ENCODE measurements at regions not wholly inside any gene's neighbourhood (a gene's known extent, or its start where the extent isn't known, plus 50 kb on each side); places are given as distances from the start of the nearest gene placed in this dataset.

- no peak for DNase-seq (ENCODE audit: low read depth)
- Histone ChIP-seq H3K4me1 (ENCODE audit: control insufficient read depth, insufficient read depth, low read length) (no peaks in the 10 kb centered on the region), H3K36me3 (ENCODE audit: control insufficient read depth, insufficient read depth, low read length, severe bottlenecking) (no peaks in the 10 kb centered on the region), H3K27me3 (replicated peaks; ENCODE audit: control insufficient read depth, insufficient read depth, low read length) (peaks cover 24% of the 10 kb centered on the region), H3K9me3 (ENCODE audit: control insufficient read depth, low read length) (no peaks in the 10 kb centered on the region), H3K4me3 (ENCODE audit: low read length) (no peak overlapping the region), H3K9ac (ENCODE audit: low read length) (no peak overlapping the region)
These were observed 103.7 kb upstream of the ZPBP start for GRCh38 chr7:50196719-50197118.

- no peaks in the 10 kb centered on the region for H3K36me3 ChIP-seq (ENCODE audit: control insufficient read depth, insufficient read depth, low read length, severe bottlenecking)
- no peak overlapping the region for H3K9ac ChIP-seq (ENCODE audit: low read length)
- H3K4me1 ChIP-seq (ENCODE audit: control insufficient read depth, insufficient read depth, low read length) = no peaks in the 10 kb centered on the region
- no peak overlapping the region for H3K4me3 ChIP-seq (ENCODE audit: low read length)
- peaks cover 10% of the 10 kb centered on the region for H3K27me3 ChIP-seq (replicated peaks; ENCODE audit: control insufficient read depth, insufficient read depth, low read length)
- peaks cover 12% of the 10 kb centered on the region for H3K9me3 ChIP-seq (ENCODE audit: control insufficient read depth, low read length)
- no peak for DNase-seq (ENCODE audit: low read depth)
These were observed 97.7 kb upstream of the ZPBP start for GRCh38 chr7:50190776-50191175.

- H3K9ac ChIP-seq (ENCODE audit: low read length) = no peak overlapping the region
- peaks cover 7% of the 10 kb centered on the region for H3K27me3 ChIP-seq (replicated peaks; ENCODE audit: control insufficient read depth, insufficient read depth, low read length)
- no peak overlapping the region for H3K4me3 ChIP-seq (ENCODE audit: low read length)
- no peak for DNase-seq (ENCODE audit: low read depth)
- H3K4me1 ChIP-seq (ENCODE audit: control insufficient read depth, insufficient read depth, low read length) = no peaks in the 10 kb centered on the region
- no peaks in the 10 kb centered on the region for H3K36me3 ChIP-seq (ENCODE audit: control insufficient read depth, insufficient read depth, low read length, severe bottlenecking)
- H3K9me3 ChIP-seq (ENCODE audit: control insufficient read depth, low read length) = peaks cover 12% of the 10 kb centered on the region
These were observed 96.3 kb upstream of the ZPBP start for GRCh38 chr7:50189371-50189770.

- Histone ChIP-seq H3K4me3 (ENCODE audit: low read length) (no peak overlapping the region), H3K36me3 (ENCODE audit: control insufficient read depth, insufficient read depth, low read length, severe bottlenecking) (no peaks in the 10 kb centered on the region), H3K9ac (ENCODE audit: low read length) (no peak overlapping the region), H3K27me3 (replicated peaks; ENCODE audit: control insufficient read depth, insufficient read depth, low read length) (peaks cover 7% of the 10 kb centered on the region), H3K9me3 (ENCODE audit: control insufficient read depth, low read length) (peaks cover 12% of the 10 kb centered on the region), H3K4me1 (ENCODE audit: control insufficient read depth, insufficient read depth, low read length) (no peaks in the 10 kb centered on the region)
- no peak for DNase-seq (ENCODE audit: low read depth)
These were observed 93.1 kb upstream of the ZPBP start for GRCh38 chr7:50185951-50186682.

GRCh38 chr7:50185208-50185607 is 92.2 kb upstream of the ZPBP start:
- Histone ChIP-seq H3K9me3 (ENCODE audit: control insufficient read depth, low read length) (peaks cover 12% of the 10 kb centered on the region), H3K9ac (ENCODE audit: low read length) (no peak overlapping the region), H3K4me3 (ENCODE audit: low read length) (no peak overlapping the region), H3K4me1 (ENCODE audit: control insufficient read depth, insufficient read depth, low read length) (no peaks in the 10 kb centered on the region), H3K27me3 (replicated peaks; ENCODE audit: control insufficient read depth, insufficient read depth, low read length) (peaks cover 3% of the 10 kb centered on the region), H3K36me3 (ENCODE audit: control insufficient read depth, insufficient read depth, low read length, severe bottlenecking) (no peaks in the 10 kb centered on the region)
- DNase-seq (ENCODE audit: low read depth) = no peak

GRCh38 chr7:50184271-50184990 is 91.4 kb upstream of the ZPBP start:
- Histone ChIP-seq H3K9me3 (ENCODE audit: control insufficient read depth, low read length) (peaks cover 12% of the 10 kb centered on the region), H3K36me3 (ENCODE audit: control insufficient read depth, insufficient read depth, low read length, severe bottlenecking) (no peaks in the 10 kb centered on the region), H3K4me1 (ENCODE audit: control insufficient read depth, insufficient read depth, low read length) (no peaks in the 10 kb centered on the region), H3K9ac (ENCODE audit: low read length) (no peak overlapping the region), H3K27me3 (replicated peaks; ENCODE audit: control insufficient read depth, insufficient read depth, low read length) (peaks cover 6% of the 10 kb centered on the region), H3K4me3 (ENCODE audit: low read length) (no peak overlapping the region)
- no peak for DNase-seq (ENCODE audit: low read depth)

- H3K4me1 ChIP-seq (ENCODE audit: control insufficient read depth, insufficient read depth, low read length) = no peaks in the 10 kb centered on the region
- peaks cover 17% of the 10 kb centered on the region for H3K27me3 ChIP-seq (replicated peaks; ENCODE audit: control insufficient read depth, insufficient read depth, low read length)
- H3K4me3 ChIP-seq (ENCODE audit: low read length) = no peak overlapping the region
- H3K36me3 ChIP-seq (ENCODE audit: control insufficient read depth, insufficient read depth, low read length, severe bottlenecking) = no peaks in the 10 kb centered on the region
- H3K9ac ChIP-seq (ENCODE audit: low read length) = no peak overlapping the region
- peaks cover 3% of the 10 kb centered on the region for H3K9me3 ChIP-seq (ENCODE audit: control insufficient read depth, low read length)
- no peak for DNase-seq (ENCODE audit: low read depth)
These were observed 89.7 kb upstream of the ZPBP start for GRCh38 chr7:50182759-50183158.

GRCh38 chr7:50181081-50181480 is 88.0 kb upstream of the ZPBP start:
- no peak overlapping the region for H3K4me3 ChIP-seq (ENCODE audit: low read length)
- H3K36me3 ChIP-seq (ENCODE audit: control insufficient read depth, insufficient read depth, low read length, severe bottlenecking) = no peaks in the 10 kb centered on the region
- H3K9me3 ChIP-seq (ENCODE audit: control insufficient read depth, low read length) = no peaks in the 10 kb centered on the region
- H3K9ac ChIP-seq (ENCODE audit: low read length) = no peak overlapping the region
- DNase-seq (ENCODE audit: low read depth) = no peak
- no peaks in the 10 kb centered on the region for H3K4me1 ChIP-seq (ENCODE audit: control insufficient read depth, insufficient read depth, low read length)
- H3K27me3 ChIP-seq (replicated peaks; ENCODE audit: control insufficient read depth, insufficient read depth, low read length) = peaks cover 17% of the 10 kb centered on the region

- no peak overlapping the region for H3K4me3 ChIP-seq (ENCODE audit: low read length)
- peaks cover 26% of the 10 kb centered on the region for H3K27me3 ChIP-seq (replicated peaks; ENCODE audit: control insufficient read depth, insufficient read depth, low read length)
- H3K9ac ChIP-seq (ENCODE audit: low read length) = no peak overlapping the region
- H3K9me3 ChIP-seq (ENCODE audit: control insufficient read depth, low read length) = no peaks in the 10 kb centered on the region
- DNase-seq (ENCODE audit: low read depth) = no peak
- H3K4me1 ChIP-seq (ENCODE audit: control insufficient read depth, insufficient read depth, low read length) = no peaks in the 10 kb centered on the region
- no peaks in the 10 kb centered on the region for H3K36me3 ChIP-seq (ENCODE audit: control insufficient read depth, insufficient read depth, low read length, severe bottlenecking)
These were observed 85.1 kb upstream of the ZPBP start for GRCh38 chr7:50178166-50178565.

GRCh38 chr7:50174948-50175347 is 81.9 kb upstream of the ZPBP start:
- H3K36me3 ChIP-seq (ENCODE audit: control insufficient read depth, insufficient read depth, low read length, severe bottlenecking) = no peaks in the 10 kb centered on the region
- no peak for DNase-seq (ENCODE audit: low read depth)

GRCh38 chr7:50166997-50167965 is 74.2 kb upstream of the ZPBP start:
- H3K4me3 ChIP-seq (ENCODE audit: low read length) = no peak overlapping the region
- H3K9ac ChIP-seq (ENCODE audit: low read length) = no peak overlapping the region
- no peaks in the 10 kb centered on the region for H3K9me3 ChIP-seq (ENCODE audit: control insufficient read depth, low read length)
- H3K36me3 ChIP-seq (ENCODE audit: control insufficient read depth, insufficient read depth, low read length, severe bottlenecking) = no peaks in the 10 kb centered on the region
- peaks cover 11% of the 10 kb centered on the region for H3K27me3 ChIP-seq (replicated peaks; ENCODE audit: control insufficient read depth, insufficient read depth, low read length)
- no peaks in the 10 kb centered on the region for H3K4me1 ChIP-seq (ENCODE audit: control insufficient read depth, insufficient read depth, low read length)
- DNase-seq (ENCODE audit: low read depth) = no peak

More at GRCh38 chr7:50174948-50175347, 81.9 kb upstream of the ZPBP start:
- no peak overlapping the region for H3K9ac ChIP-seq (ENCODE audit: low read length)
- peaks cover 32% of the 10 kb centered on the region for H3K27me3 ChIP-seq (replicated peaks; ENCODE audit: control insufficient read depth, insufficient read depth, low read length)
- H3K4me3 ChIP-seq (ENCODE audit: low read length) = no peak overlapping the region
- no peaks in the 10 kb centered on the region for H3K4me1 ChIP-seq (ENCODE audit: control insufficient read depth, insufficient read depth, low read length)
- H3K9me3 ChIP-seq (ENCODE audit: control insufficient read depth, low read length) = no peaks in the 10 kb centered on the region
